ENCODE measurements at regions not wholly inside any gene's neighbourhood (a gene's known extent, or its start where the extent isn't known, plus 50 kb on each side); places are given as distances from the start of the nearest gene placed in this dataset.

- DNase-seq: no peak
- Mint-ChIP-seq H3K9me3 (ENCODE audit: unreplicated experiment) (no peaks in the 10 kb centered on the region), H3K27ac (ENCODE audit: unreplicated experiment) (no peak overlapping the region), H3K4me3 (ENCODE audit: unreplicated experiment) (no peak overlapping the region), H3K27me3 (ENCODE audit: unreplicated experiment) (no peaks in the 10 kb centered on the region), H3K36me3 (ENCODE audit: unreplicated experiment) (no peaks in the 10 kb centered on the region), H3K4me1 (ENCODE audit: low read depth, unreplicated experiment) (no peaks in the 10 kb centered on the region)
- no peak for TF ChIP-seq CTCF (IDR thresholded peaks at IDR 0.05; ENCODE audit: partially characterized antibody, unreplicated experiment)
Measured at GRCh38 chr11:33606762-33607161, 93.9 kb downstream of the C11orf91 start.

GRCh38 chr11:33605703-33606102, 94.9 kb downstream of the C11orf91 start:
- H3K4me3 Mint-ChIP-seq (ENCODE audit: unreplicated experiment): no peak overlapping the region
- peaks cover 1% of the 10 kb centered on the region for H3K9me3 Mint-ChIP-seq (ENCODE audit: unreplicated experiment)
- no peaks in the 10 kb centered on the region for H3K27me3 Mint-ChIP-seq (ENCODE audit: unreplicated experiment)
- H3K27ac Mint-ChIP-seq (ENCODE audit: unreplicated experiment): no peak overlapping the region
- DNase-seq: no peak
- TF ChIP-seq CTCF (IDR thresholded peaks at IDR 0.05; ENCODE audit: partially characterized antibody, unreplicated experiment): no peak
- H3K4me1 Mint-ChIP-seq (ENCODE audit: low read depth, unreplicated experiment): no peaks in the 10 kb centered on the region
- H3K36me3 Mint-ChIP-seq (ENCODE audit: unreplicated experiment): no peaks in the 10 kb centered on the region

GRCh38 chr11:33598426-33599069, 102.1 kb downstream of the C11orf91 start:
- Mint-ChIP-seq H3K36me3 (ENCODE audit: unreplicated experiment) (peaks cover 6% of the 10 kb centered on the region), H3K27me3 (ENCODE audit: unreplicated experiment) (no peaks in the 10 kb centered on the region), H3K4me3 (ENCODE audit: unreplicated experiment) (no peak overlapping the region), H3K9me3 (ENCODE audit: unreplicated experiment) (peaks cover 1% of the 10 kb centered on the region), H3K4me1 (ENCODE audit: low read depth, unreplicated experiment) (no peaks in the 10 kb centered on the region), H3K27ac (ENCODE audit: unreplicated experiment) (no peak overlapping the region)
- TF ChIP-seq CTCF (IDR thresholded peaks at IDR 0.05; ENCODE audit: partially characterized antibody, unreplicated experiment): no peak
- no peak for DNase-seq

- H3K4me1 Mint-ChIP-seq (ENCODE audit: low read depth, unreplicated experiment): no peaks in the 10 kb centered on the region
- TF ChIP-seq CTCF (IDR thresholded peaks at IDR 0.05; ENCODE audit: partially characterized antibody, unreplicated experiment): no peak
- H3K27me3 Mint-ChIP-seq (ENCODE audit: unreplicated experiment): no peaks in the 10 kb centered on the region
- H3K36me3 Mint-ChIP-seq (ENCODE audit: unreplicated experiment): peaks cover 6% of the 10 kb centered on the region
- DNase-seq: no peak
- no peak overlapping the region for H3K27ac Mint-ChIP-seq (ENCODE audit: unreplicated experiment)
- no peaks in the 10 kb centered on the region for H3K9me3 Mint-ChIP-seq (ENCODE audit: unreplicated experiment)
- H3K4me3 Mint-ChIP-seq (ENCODE audit: unreplicated experiment): no peak overlapping the region
Measured at GRCh38 chr11:33594188-33594587, 106.4 kb downstream of the C11orf91 start.

- Mint-ChIP-seq H3K36me3 (ENCODE audit: unreplicated experiment) (no peaks in the 10 kb centered on the region), H3K9me3 (ENCODE audit: unreplicated experiment) (no peaks in the 10 kb centered on the region), H3K4me1 (ENCODE audit: low read depth, unreplicated experiment) (no peaks in the 10 kb centered on the region), H3K4me3 (ENCODE audit: unreplicated experiment) (no peak overlapping the region), H3K27me3 (ENCODE audit: unreplicated experiment) (no peaks in the 10 kb centered on the region), H3K27ac (ENCODE audit: unreplicated experiment) (no peak overlapping the region)
- no peak for DNase-seq
- TF ChIP-seq CTCF (IDR thresholded peaks at IDR 0.05; ENCODE audit: partially characterized antibody, unreplicated experiment): no peak
Measured at GRCh38 chr11:33590441-33590840, 110.2 kb downstream of the C11orf91 start.
